Smooth muscle cell (in vitro differentiated cells): ENCODE measurements at regions not wholly inside any gene's neighbourhood (a gene's known extent, or its start where the extent isn't known, plus 50 kb on each side); places are given as distances from the start of the nearest gene placed in this dataset.

Experiments used
- DNase-seq: peaks from one replicate; lab custom pipeline; 2025; ENCODE audit not compliant: unreplicated experiment; lab: John Stamatoyannopoulos, UW
- H2AFZ ChIP-seq: fragments of 200-600 bp; sonication (generic); 2 replicates; pipeline ENCODE4 v1.6.0; 2016; ENCODE audit warnings: antibody characterized with exemption, low read depth, mild to moderate bottlenecking
- H3F3A ChIP-seq: fragments of 200-600 bp; sonication (generic); 2 replicates; pipeline ENCODE4 v1.6.0; 2017; ENCODE audit warnings: antibody characterized with exemption, low read depth
- H3K27ac ChIP-seq: fragments of 200-600 bp; sonication (generic); 2 replicates; pipeline ENCODE4 v1.5.1; 2016; ENCODE audit warnings: low read depth, mild to moderate bottlenecking
- H3K27me3 ChIP-seq: fragments of 200-600 bp; sonication (generic); 2 replicates; pipeline ENCODE4 v1.6.1; 2016; ENCODE audit warnings: low read depth, mild to moderate bottlenecking
- H3K36me3 ChIP-seq: fragments of 200-600 bp; sonication (generic); 2 replicates; pipeline ENCODE4 v1.5.1; 2016; ENCODE audit warnings: low read depth
- H3K4me1 ChIP-seq: fragments of 200-600 bp; sonication (generic); 2 replicates; pipeline ENCODE4 v1.5.1; 2016; ENCODE audit warnings: low read depth
- H3K4me2 ChIP-seq: fragments of 200-600 bp; sonication (generic); 2 replicates; pipeline ENCODE4 v1.6.0; 2016; ENCODE audit warnings: mild to moderate bottlenecking
- H3K4me3 ChIP-seq: fragments of 200-600 bp; sonication (generic); 2 replicates; pipeline ENCODE4 v1.5.1; 2016; ENCODE audit warnings: mild to moderate bottlenecking
- H3K79me2 ChIP-seq: fragments of 200-600 bp; sonication (generic); 2 replicates; pipeline ENCODE4 v1.6.0; 2016; ENCODE audit warnings: low read depth, mild to moderate bottlenecking
- H3K9ac ChIP-seq: fragments of 200-600 bp; sonication (generic); 2 replicates; pipeline ENCODE4 v1.6.0; 2016; ENCODE audit warnings: low read depth
- H3K9me3 ChIP-seq: fragments of 200-600 bp; sonication (generic); replicated peaks from 2 replicates; pipeline ENCODE4 v1.5.1; 2016; ENCODE audit warnings: low read depth
- H4K20me1 ChIP-seq: fragments of 200-600 bp; sonication (generic); 2 replicates; pipeline ENCODE4 v1.6.0; 2016; ENCODE audit warnings: low read depth
- WGBS: methylation state at CpG from one replicate; pipeline ENCODE4 v1.1.7; 2016; ENCODE audit warnings: low lambda C conversion rate; 5-methylcytosine and 5-hydroxymethylcytosine counted together
- TF ChIP-seq, protein P1 (sequence below): fragments of 200-600 bp; sonication (generic); IDR thresholded peaks from 2 replicates; pipeline ENCODE4 v1.5.1; 2017; ENCODE audit warnings: borderline replicate concordance, mild to moderate bottlenecking, antibody characterized with exemption; ENCODE audit not compliant: insufficient read depth, poor library complexity, severe bottlenecking

GRCh38 chr7:17446340-17446739 is 147.9 kb downstream of the AHR start:
- peaks cover 3% of the 10 kb centered on the region for H3K9me3 ChIP-seq
- WGBS, result over 99% methylated on average over 4 of the region's 4 CpGs
- DNase-seq, result no peak
- H3K4me1 ChIP-seq, result peaks cover 8% of the 10 kb centered on the region
- no peaks in the 10 kb centered on the region for H3F3A ChIP-seq
- no peak overlapping the region for H3K4me3 ChIP-seq
- H3K27ac ChIP-seq, result no peak overlapping the region
- H4K20me1 ChIP-seq, result no peaks in the 10 kb centered on the region
- no peaks in the 10 kb centered on the region for H3K27me3 ChIP-seq
- peaks cover 5% of the 10 kb centered on the region for H3K36me3 ChIP-seq
- H3K4me2 ChIP-seq, result no peak overlapping the region
- H2AFZ ChIP-seq, result no peak overlapping the region
- TF ChIP-seq, protein P1, sequence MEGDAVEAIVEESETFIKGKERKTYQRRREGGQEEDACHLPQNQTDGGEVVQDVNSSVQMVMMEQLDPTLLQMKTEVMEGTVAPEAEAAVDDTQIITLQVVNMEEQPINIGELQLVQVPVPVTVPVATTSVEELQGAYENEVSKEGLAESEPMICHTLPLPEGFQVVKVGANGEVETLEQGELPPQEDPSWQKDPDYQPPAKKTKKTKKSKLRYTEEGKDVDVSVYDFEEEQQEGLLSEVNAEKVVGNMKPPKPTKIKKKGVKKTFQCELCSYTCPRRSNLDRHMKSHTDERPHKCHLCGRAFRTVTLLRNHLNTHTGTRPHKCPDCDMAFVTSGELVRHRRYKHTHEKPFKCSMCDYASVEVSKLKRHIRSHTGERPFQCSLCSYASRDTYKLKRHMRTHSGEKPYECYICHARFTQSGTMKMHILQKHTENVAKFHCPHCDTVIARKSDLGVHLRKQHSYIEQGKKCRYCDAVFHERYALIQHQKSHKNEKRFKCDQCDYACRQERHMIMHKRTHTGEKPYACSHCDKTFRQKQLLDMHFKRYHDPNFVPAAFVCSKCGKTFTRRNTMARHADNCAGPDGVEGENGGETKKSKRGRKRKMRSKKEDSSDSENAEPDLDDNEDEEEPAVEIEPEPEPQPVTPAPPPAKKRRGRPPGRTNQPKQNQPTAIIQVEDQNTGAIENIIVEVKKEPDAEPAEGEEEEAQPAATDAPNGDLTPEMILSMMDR, result no peak
- no peak overlapping the region for H3K9ac ChIP-seq
- no peaks in the 10 kb centered on the region for H3K79me2 ChIP-seq

GRCh38 chr7:17447728-17448478 is 149.5 kb downstream of the AHR start:
- Histone ChIP-seq H3K4me3 (no peak overlapping the region), H3K9me3 (peaks cover 3% of the 10 kb centered on the region), H3K27me3 (no peaks in the 10 kb centered on the region), H2AFZ (no peak overlapping the region), H3K36me3 (peaks cover 5% of the 10 kb centered on the region), H3F3A (no peaks in the 10 kb centered on the region), H3K27ac (no peak overlapping the region), H4K20me1 (no peaks in the 10 kb centered on the region), H3K79me2 (no peaks in the 10 kb centered on the region), H3K4me1 (peaks cover 8% of the 10 kb centered on the region), H3K4me2 (no peak overlapping the region), H3K9ac (no peak overlapping the region)
- DNase-seq, result no peak
- WGBS, result 94% methylated on average over 1 of the region's 1 CpG
- TF ChIP-seq, protein P1, result no peak

GRCh38 chr7:17448479-17449423 is 150.3 kb downstream of the AHR start:
- Histone ChIP-seq H3K4me1 (peaks cover 8% of the 10 kb centered on the region), H3K9ac (no peak overlapping the region), H3K4me3 (no peak overlapping the region), H3K27me3 (no peaks in the 10 kb centered on the region), H3K4me2 (no peak overlapping the region), H3K9me3 (peaks cover 3% of the 10 kb centered on the region), H3F3A (no peaks in the 10 kb centered on the region), H4K20me1 (no peaks in the 10 kb centered on the region), H2AFZ (no peak overlapping the region), H3K79me2 (no peaks in the 10 kb centered on the region), H3K36me3 (peaks cover 5% of the 10 kb centered on the region), H3K27ac (no peak overlapping the region)
- 62% methylated on average over 2 of the region's 2 CpGs for WGBS
- TF ChIP-seq, protein P1, result no peak
- DNase-seq, result no peak
